ENCODE measurements at regions not wholly inside any gene's neighbourhood (a gene's known extent, or its start where the extent isn't known, plus 50 kb on each side); places are given as distances from the start of the nearest gene placed in this dataset.

DNA sequence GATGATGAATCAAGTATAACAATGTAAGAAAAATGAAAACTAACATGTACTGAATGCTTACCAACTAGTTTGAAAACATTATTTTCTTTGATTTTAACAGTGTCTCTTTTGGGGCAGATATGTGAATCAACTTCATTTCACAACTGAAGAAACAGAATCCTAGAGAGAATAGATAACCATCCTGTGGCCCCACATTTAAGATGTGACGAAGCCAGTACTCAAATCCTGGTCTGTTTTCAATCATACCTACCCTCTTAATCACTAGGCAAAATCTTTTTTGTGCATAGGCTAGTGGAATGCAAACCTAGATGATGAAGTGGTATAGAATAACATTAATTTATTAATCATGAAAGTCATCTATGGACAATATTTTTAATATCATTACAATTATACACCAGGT, 371.6 kb upstream of the EPHA7 start:
- TF ChIP-seq, protein P1, sequence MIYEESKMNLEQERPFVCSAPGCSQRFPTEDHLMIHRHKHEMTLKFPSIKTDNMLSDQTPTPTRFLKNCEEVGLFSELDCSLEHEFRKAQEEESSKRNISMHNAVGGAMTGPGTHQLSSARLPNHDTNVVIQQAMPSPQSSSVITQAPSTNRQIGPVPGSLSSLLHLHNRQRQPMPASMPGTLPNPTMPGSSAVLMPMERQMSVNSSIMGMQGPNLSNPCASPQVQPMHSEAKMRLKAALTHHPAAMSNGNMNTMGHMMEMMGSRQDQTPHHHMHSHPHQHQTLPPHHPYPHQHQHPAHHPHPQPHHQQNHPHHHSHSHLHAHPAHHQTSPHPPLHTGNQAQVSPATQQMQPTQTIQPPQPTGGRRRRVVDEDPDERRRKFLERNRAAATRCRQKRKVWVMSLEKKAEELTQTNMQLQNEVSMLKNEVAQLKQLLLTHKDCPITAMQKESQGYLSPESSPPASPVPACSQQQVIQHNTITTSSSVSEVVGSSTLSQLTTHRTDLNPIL (CRISPR knock-in tag; IDR thresholded peaks at IDR 0.05; ENCODE audit: low read depth) = no peak
- TF ChIP-seq PPARA (CRISPR knock-in tag; IDR thresholded peaks at IDR 0.05; ENCODE audit: borderline replicate concordance) = no peak
- TF ChIP-seq ZFP30 (CRISPR knock-in tag; IDR thresholded peaks at IDR 0.05) = no peak
- TF ChIP-seq TOX (CRISPR knock-in tag; IDR thresholded peaks at IDR 0.05; ENCODE audit: borderline replicate concordance) = no peak
- TF ChIP-seq, protein P2, sequence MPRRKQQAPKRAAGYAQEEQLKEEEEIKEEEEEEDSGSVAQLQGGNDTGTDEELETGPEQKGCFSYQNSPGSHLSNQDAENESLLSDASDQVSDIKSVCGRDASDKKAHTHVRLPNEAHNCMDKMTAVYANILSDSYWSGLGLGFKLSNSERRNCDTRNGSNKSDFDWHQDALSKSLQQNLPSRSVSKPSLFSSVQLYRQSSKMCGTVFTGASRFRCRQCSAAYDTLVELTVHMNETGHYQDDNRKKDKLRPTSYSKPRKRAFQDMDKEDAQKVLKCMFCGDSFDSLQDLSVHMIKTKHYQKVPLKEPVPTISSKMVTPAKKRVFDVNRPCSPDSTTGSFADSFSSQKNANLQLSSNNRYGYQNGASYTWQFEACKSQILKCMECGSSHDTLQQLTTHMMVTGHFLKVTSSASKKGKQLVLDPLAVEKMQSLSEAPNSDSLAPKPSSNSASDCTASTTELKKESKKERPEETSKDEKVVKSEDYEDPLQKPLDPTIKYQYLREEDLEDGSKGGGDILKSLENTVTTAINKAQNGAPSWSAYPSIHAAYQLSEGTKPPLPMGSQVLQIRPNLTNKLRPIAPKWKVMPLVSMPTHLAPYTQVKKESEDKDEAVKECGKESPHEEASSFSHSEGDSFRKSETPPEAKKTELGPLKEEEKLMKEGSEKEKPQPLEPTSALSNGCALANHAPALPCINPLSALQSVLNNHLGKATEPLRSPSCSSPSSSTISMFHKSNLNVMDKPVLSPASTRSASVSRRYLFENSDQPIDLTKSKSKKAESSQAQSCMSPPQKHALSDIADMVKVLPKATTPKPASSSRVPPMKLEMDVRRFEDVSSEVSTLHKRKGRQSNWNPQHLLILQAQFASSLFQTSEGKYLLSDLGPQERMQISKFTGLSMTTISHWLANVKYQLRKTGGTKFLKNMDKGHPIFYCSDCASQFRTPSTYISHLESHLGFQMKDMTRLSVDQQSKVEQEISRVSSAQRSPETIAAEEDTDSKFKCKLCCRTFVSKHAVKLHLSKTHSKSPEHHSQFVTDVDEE (CRISPR knock-in tag; IDR thresholded peaks at IDR 0.05) = no peak
- TF ChIP-seq ARNTL (CRISPR knock-in tag; IDR thresholded peaks at IDR 0.05; ENCODE audit: borderline replicate concordance, low read depth) = no peak
- no peak for TF ChIP-seq TCF4 (CRISPR knock-in tag; IDR thresholded peaks at IDR 0.05; ENCODE audit: borderline replicate concordance)
- no peak for TF ChIP-seq SNAI2 (CRISPR knock-in tag; IDR thresholded peaks at IDR 0.05)
- TF ChIP-seq GLIS3 (CRISPR knock-in tag; IDR thresholded peaks at IDR 0.05) = no peak
- TF ChIP-seq, protein P3, sequence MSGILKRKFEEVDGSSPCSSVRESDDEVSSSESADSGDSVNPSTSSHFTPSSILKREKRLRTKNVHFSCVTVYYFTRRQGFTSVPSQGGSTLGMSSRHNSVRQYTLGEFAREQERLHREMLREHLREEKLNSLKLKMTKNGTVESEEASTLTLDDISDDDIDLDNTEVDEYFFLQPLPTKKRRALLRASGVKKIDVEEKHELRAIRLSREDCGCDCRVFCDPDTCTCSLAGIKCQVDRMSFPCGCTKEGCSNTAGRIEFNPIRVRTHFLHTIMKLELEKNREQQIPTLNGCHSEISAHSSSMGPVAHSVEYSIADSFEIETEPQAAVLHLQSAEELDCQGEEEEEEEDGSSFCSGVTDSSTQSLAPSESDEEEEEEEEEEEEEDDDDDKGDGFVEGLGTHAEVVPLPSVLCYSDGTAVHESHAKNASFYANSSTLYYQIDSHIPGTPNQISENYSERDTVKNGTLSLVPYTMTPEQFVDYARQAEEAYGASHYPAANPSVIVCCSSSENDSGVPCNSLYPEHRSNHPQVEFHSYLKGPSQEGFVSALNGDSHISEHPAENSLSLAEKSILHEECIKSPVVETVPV (CRISPR knock-in tag; IDR thresholded peaks at IDR 0.05) = no peak
- TF ChIP-seq ZNF70 (CRISPR knock-in tag; IDR thresholded peaks at IDR 0.05) = no peak
- TF ChIP-seq, protein P4, sequence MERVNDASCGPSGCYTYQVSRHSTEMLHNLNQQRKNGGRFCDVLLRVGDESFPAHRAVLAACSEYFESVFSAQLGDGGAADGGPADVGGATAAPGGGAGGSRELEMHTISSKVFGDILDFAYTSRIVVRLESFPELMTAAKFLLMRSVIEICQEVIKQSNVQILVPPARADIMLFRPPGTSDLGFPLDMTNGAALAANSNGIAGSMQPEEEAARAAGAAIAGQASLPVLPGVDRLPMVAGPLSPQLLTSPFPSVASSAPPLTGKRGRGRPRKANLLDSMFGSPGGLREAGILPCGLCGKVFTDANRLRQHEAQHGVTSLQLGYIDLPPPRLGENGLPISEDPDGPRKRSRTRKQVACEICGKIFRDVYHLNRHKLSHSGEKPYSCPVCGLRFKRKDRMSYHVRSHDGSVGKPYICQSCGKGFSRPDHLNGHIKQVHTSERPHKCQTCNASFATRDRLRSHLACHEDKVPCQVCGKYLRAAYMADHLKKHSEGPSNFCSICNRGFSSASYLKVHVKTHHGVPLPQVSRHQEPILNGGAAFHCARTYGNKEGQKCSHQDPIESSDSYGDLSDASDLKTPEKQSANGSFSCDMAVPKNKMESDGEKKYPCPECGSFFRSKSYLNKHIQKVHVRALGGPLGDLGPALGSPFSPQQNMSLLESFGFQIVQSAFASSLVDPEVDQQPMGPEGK (CRISPR knock-in tag; IDR thresholded peaks at IDR 0.05; ENCODE audit: borderline replicate concordance) = no peak
- TF ChIP-seq OSR1 (CRISPR knock-in tag; IDR thresholded peaks at IDR 0.05) = no peak
- TF ChIP-seq BACH2 (CRISPR knock-in tag; IDR thresholded peaks at IDR 0.05; ENCODE audit: borderline replicate concordance) = no peak

DNA sequence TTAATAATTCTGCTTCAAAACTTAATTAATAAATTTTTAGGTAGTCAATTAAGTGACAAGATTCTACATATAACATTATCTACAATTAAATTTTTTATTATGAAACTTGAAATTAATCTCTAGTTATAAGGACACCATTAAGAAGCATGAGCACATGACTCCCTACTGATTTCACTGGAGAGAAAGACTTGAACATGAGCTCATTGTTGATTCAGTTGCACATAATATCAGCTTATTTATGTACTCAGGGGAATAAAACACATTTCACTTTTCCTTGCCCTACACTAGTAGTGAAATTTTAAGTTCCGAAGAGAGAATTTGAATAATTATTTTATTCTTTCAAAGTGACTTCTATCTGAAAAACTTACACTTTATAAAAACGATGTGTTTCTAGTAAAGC, 370.2 kb upstream of the EPHA7 start:
- ATAC-seq = no peak
- TF ChIP-seq ZFP30 (CRISPR knock-in tag; IDR thresholded peaks at IDR 0.05) (no peak), ISL1 (CRISPR knock-in tag; IDR thresholded peaks at IDR 0.05) (no peak), PPARA (CRISPR knock-in tag; IDR thresholded peaks at IDR 0.05; ENCODE audit: borderline replicate concordance) (no peak), CSDC2 (CRISPR knock-in tag; IDR thresholded peaks at IDR 0.05) (no peak), ZNF70 (CRISPR knock-in tag; IDR thresholded peaks at IDR 0.05) (no peak), BACH2 (CRISPR knock-in tag; IDR thresholded peaks at IDR 0.05; ENCODE audit: borderline replicate concordance) (no peak), ESRRG (CRISPR knock-in tag; IDR thresholded peaks at IDR 0.05) (no peak), RARB (CRISPR knock-in tag; IDR thresholded peaks at IDR 0.05) (no peak), SNAI2 (CRISPR knock-in tag; IDR thresholded peaks at IDR 0.05) (no peak), ARNTL (CRISPR knock-in tag; IDR thresholded peaks at IDR 0.05; ENCODE audit: borderline replicate concordance, low read depth) (no peak), ZFP3 (CRISPR knock-in tag; IDR thresholded peaks at IDR 0.05) (no peak), OSR1 (CRISPR knock-in tag; IDR thresholded peaks at IDR 0.05) (no peak)
- TF ChIP-seq, protein P5, sequence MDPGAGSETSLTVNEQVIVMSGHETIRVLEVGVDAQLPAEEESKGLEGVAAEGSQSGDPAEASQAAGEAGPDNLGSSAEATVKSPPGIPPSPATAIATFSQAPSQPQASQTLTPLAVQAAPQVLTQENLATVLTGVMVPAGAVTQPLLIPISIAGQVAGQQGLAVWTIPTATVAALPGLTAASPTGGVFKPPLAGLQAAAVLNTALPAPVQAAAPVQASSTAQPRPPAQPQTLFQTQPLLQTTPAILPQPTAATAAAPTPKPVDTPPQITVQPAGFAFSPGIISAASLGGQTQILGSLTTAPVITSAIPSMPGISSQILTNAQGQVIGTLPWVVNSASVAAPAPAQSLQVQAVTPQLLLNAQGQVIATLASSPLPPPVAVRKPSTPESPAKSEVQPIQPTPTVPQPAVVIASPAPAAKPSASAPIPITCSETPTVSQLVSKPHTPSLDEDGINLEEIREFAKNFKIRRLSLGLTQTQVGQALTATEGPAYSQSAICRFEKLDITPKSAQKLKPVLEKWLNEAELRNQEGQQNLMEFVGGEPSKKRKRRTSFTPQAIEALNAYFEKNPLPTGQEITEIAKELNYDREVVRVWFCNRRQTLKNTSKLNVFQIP (CRISPR knock-in tag; IDR thresholded peaks at IDR 0.05; ENCODE audit: borderline replicate concordance, low read depth) = no peak
- TF ChIP-seq, protein P3 (CRISPR knock-in tag; IDR thresholded peaks at IDR 0.05) = no peak
- TF ChIP-seq, protein P1 (CRISPR knock-in tag; IDR thresholded peaks at IDR 0.05; ENCODE audit: low read depth) = no peak
- TF ChIP-seq, protein P4 (CRISPR knock-in tag; IDR thresholded peaks at IDR 0.05; ENCODE audit: borderline replicate concordance) = no peak

More for the DNA sequence above, 371.6 kb upstream of the EPHA7 start:
- ATAC-seq = peak; percentile 46; the same call in 2 of the 3 replicates

Measured in SK-N-SH treated with all-trans-retinoic acid at 6 μM for 48 hours (cell line).